ENCODE measurements at regions not wholly inside any gene's neighbourhood (a gene's known extent, or its start where the extent isn't known, plus 50 kb on each side); places are given as distances from the start of the nearest gene placed in this dataset.

GRCh38 chr15:92304223-92304975, 89.3 kb upstream of the ST8SIA2 start:
- peak in 2 of 3 donors; percentile 27 to 68 for DNase-seq (ENCODE audit: low read depth in 2 of 3, low spot score in 2 of 3)

GRCh38 chr15:92305343-92305742, 88.3 kb upstream of the ST8SIA2 start:
- no peak for DNase-seq (ENCODE audit: low read depth in 2 of 3, low spot score in 2 of 3)

DNA sequence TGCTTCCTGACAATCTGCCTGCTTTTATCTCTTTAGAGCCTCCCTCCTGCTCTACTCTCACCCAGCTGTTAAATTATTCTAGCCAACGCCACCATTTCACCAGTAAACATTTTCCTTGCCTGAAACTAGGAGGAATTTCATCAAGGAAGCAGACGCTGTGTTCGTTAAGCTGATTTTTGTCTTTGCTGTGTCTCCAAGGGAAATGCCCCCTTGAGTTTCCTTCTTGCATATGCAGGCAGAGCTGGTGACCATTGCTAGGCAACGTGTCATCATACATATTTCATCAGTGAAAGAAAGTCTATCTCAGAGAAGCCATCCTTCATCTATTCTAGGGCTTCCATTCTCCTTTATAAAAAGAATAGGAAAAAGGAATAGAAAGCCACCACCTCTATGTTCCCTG, 87.0 kb upstream of the ST8SIA2 start:
- DNase-seq (ENCODE audit: low read depth in 2 of 3, low spot score in 2 of 3), result peak in 2 of 3 donors; percentile 48 to 69

- no peak for DNase-seq (ENCODE audit: low read depth in 2 of 3, low spot score in 2 of 3)
These were observed 78.5 kb upstream of the ST8SIA2 start for GRCh38 chr15:92315144-92315543.

- DNase-seq (ENCODE audit: low read depth in 2 of 3, low spot score in 2 of 3), result no peak
These were observed 78.0 kb upstream of the ST8SIA2 start for GRCh38 chr15:92315595-92316211.

DNA sequence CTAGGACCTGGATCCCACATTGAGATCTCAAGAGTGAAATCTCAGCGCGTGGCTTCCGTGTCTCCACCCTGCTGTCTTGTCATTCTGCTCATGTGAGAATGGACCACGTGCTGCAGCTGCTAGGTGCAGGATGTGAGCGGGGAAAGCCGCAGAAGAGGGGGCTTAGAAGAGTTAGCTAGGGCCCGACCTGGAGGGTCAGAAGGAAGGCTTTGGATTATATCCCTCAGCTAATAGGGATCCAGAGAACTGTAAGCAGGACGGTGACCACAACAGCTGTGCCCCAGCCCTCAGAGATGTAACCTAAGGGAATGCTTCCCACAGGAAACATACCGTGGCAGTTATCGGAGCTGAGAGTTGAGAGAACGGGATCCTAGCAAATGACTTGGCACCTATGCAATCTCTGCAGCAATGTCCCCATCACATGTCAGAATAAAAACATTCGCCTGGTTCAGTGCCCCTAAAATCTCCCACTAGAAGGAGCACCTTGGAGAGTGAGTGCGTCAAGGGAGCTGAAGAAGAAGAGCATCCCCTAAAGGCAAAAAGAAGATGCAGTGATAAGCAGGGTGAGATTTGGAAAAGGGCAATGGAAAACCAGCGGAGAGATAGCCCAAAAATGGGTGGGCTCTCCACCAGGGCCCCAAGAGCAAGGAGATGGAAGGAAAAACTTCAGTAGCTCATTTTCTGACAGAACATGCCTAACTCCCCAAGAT, 76.9 kb upstream of the ST8SIA2 start:
- DNase-seq (ENCODE audit: low read depth in 2 of 3, low spot score in 2 of 3), result no peak

GRCh38 chr15:92320012-92320699, 73.5 kb upstream of the ST8SIA2 start:
- no peak for DNase-seq (ENCODE audit: low read depth in 2 of 3, low spot score in 2 of 3)

- no peak for DNase-seq (ENCODE audit: low read depth in 2 of 3, low spot score in 2 of 3)
These were observed 70.9 kb upstream of the ST8SIA2 start for GRCh38 chr15:92322566-92323355.

- DNase-seq (ENCODE audit: low read depth in 2 of 3, low spot score in 2 of 3), result no peak
These were observed 70.2 kb upstream of the ST8SIA2 start for GRCh38 chr15:92323525-92323924.

- DNase-seq (ENCODE audit: low read depth in 2 of 3, low spot score in 2 of 3), result no peak
These were observed 69.3 kb upstream of the ST8SIA2 start for GRCh38 chr15:92324101-92324963.

- DNase-seq (ENCODE audit: low read depth in 2 of 3, low spot score in 2 of 3), result no peak
These were observed 67.4 kb upstream of the ST8SIA2 start for GRCh38 chr15:92326236-92326635.

DNA sequence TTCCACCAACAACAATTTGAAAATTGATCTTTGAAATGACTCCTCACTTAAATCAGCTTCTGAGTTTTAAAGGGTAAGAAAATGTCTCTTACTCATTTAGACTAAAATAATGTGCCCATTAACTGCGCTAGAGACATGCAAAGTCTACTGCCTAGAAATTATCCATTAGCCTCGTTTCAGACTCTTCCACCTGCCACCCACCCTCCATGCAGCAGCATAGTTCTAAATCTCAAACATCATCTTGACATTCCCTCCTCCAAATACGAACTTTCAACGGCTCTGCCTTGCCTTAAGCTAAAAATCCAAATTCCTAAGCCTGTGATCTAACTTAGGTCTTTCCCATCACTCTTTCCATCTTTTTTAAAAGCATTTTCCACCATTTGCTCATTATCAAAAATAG, 66.6 kb upstream of the ST8SIA2 start:
- DNase-seq (ENCODE audit: low read depth in 2 of 3, low spot score in 2 of 3), result no peak

- no peak for DNase-seq (ENCODE audit: low read depth in 2 of 3, low spot score in 2 of 3)
These were observed 65.5 kb upstream of the ST8SIA2 start for GRCh38 chr15:92328207-92328606.

GRCh38 chr15:92332125-92332899, 61.4 kb upstream of the ST8SIA2 start:
- DNase-seq (ENCODE audit: low read depth in 2 of 3, low spot score in 2 of 3), result no peak

GRCh38 chr15:92333709-92334108, 60.0 kb upstream of the ST8SIA2 start:
- no peak for DNase-seq (ENCODE audit: low read depth in 2 of 3, low spot score in 2 of 3)

DNA sequence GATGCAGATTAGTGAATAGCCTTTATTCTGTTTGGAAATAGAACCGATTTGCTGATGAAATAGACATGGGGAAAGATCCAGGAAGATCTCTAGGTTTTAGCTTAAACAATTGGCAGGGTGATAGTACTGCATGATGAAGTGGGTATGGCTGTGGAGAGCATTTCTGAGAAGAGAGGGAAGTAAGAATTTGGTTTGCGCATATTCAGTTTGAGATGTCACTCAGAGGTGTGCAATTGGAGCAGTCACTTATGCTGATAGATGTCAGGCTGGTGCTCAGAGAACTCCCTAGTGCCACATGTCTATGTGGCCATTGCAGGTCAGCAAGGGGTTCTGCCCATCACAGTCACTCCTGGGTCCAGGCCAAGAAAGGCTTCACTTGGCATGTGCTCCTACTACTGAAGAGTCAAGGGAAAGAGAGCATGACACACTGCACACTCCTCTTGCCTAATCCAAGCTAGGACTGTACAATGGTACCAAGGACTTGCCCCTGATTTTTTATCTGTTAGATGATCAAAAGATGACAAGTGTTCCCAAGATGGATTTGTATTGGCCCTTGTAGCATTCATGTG, 57.2 kb upstream of the ST8SIA2 start:
- DNase-seq (ENCODE audit: low read depth in 2 of 3, low spot score in 2 of 3), result no peak

DNA sequence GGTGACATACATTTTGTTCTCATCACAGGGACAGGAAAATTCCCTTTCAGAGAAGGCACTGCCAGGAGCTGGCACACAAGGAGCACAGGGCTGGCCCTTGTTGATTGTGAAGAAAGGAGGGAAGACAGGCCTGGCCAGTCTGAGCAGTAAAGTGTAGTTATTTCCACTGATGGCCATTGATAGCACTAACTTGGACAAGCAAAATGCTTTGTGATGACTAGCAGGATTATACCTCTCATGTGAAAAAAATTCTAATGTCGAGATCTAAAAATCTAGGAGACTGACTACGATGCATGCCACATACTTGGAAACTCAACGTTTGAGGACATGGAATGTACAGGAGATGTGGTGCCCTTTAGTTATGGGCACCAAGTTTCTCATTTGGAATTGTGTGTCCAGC, 54.3 kb upstream of the ST8SIA2 start:
- no peak for DNase-seq (ENCODE audit: low read depth in 2 of 3, low spot score in 2 of 3)

Data from hematopoietic multipotent progenitor cell (in vitro differentiated cells).